NOMO-1 (cell line): ENCODE measurements at regions not wholly inside any gene's neighbourhood (a gene's known extent, or its start where the extent isn't known, plus 50 kb on each side); places are given as distances from the start of the nearest gene placed in this dataset.

Experiments
- DNase-seq, 2 experiments: peaks; one replicate each; lab custom pipeline; 2025; ENCODE audit not compliant: unreplicated experiment in 2 of 2; lab: John Stamatoyannopoulos, UW

- no peak for DNase-seq
Observed at GRCh38 chr9:116090030-116090770, 63.4 kb upstream of the PAPPA start.

- DNase-seq, result no peak
Observed at GRCh38 chr9:116094846-116095245, 58.7 kb upstream of the PAPPA start.

- no peak for DNase-seq
Observed at GRCh38 chr9:116095403-116095802, 58.2 kb upstream of the PAPPA start.

GRCh38 chr9:116096046-116096445, 57.5 kb upstream of the PAPPA start:
- DNase-seq, result no peak

- DNase-seq, result no peak
Observed at GRCh38 chr9:116096853-116097252, 56.7 kb upstream of the PAPPA start.

- DNase-seq, result no peak
Observed at GRCh38 chr9:116098476-116098875, 55.1 kb upstream of the PAPPA start.

GRCh38 chr9:116099821-116100220, 53.8 kb upstream of the PAPPA start:
- DNase-seq, result no peak

GRCh38 chr9:116100711-116101121, 52.9 kb upstream of the PAPPA start:
- no peak for DNase-seq

GRCh38 chr9:116101516-116101915, 52.1 kb upstream of the PAPPA start:
- no peak for DNase-seq

GRCh38 chr9:116102596-116102995, 51.0 kb upstream of the PAPPA start:
- DNase-seq, result no peak
